AG09319 (cell line): ENCODE measurements at regions not wholly inside any gene's neighbourhood (a gene's known extent, or its start where the extent isn't known, plus 50 kb on each side); places are given as distances from the start of the nearest gene placed in this dataset.

Source experiments
- DNase-seq: peaks from one replicate; pipeline ENCODE4 v3.0.0-alpha.2; 2010; ENCODE audit warnings: low read depth; ENCODE audit errors: extremely low read depth
- CTCF ChIP-seq: IDR thresholded peaks from 2 replicates; pipeline ENCODE4 v1.5.1; 2011; ENCODE audit warnings: low read depth, mild to moderate bottlenecking, inconsistent platforms, low read length, moderate library complexity

GRCh38 chrX:118211891-118212816 lies 95.5 kb upstream of the KLHL13 start:
- no peak for TF ChIP-seq CTCF

GRCh38 chrX:118212817-118213183 lies 96.2 kb upstream of the KLHL13 start:
- DNase-seq: no peak
- TF ChIP-seq CTCF: no peak

More at GRCh38 chrX:118211891-118212816, 95.5 kb upstream of the KLHL13 start:
- no peak for DNase-seq

- TF ChIP-seq CTCF: no peak
- no peak for DNase-seq
These were observed 98.7 kb upstream of the KLHL13 start for GRCh38 chrX:118215346-118215745.

GRCh38 chrX:118216087-118216486 lies 99.5 kb upstream of the KLHL13 start:
- no peak for DNase-seq
- TF ChIP-seq CTCF: no peak

- no peak for DNase-seq
- no peak for TF ChIP-seq CTCF
These were observed 99.9 kb upstream of the KLHL13 start for GRCh38 chrX:118216509-118216908.

- no peak for DNase-seq
- no peak for TF ChIP-seq CTCF
These were observed 101.5 kb upstream of the KLHL13 start for GRCh38 chrX:118218079-118218478.

- no peak for TF ChIP-seq CTCF
- DNase-seq: no peak
These were observed 102.3 kb upstream of the KLHL13 start for GRCh38 chrX:118218940-118219339.
